GM23338 (cell line): ENCODE measurements at regions not wholly inside any gene's neighbourhood (a gene's known extent, or its start where the extent isn't known, plus 50 kb on each side); places are given as distances from the start of the nearest gene placed in this dataset.

Source experiments
- ATAC-seq: fragments of 200-7000 bp; cut with Tn5 transposase; 3 replicates; pipeline ENCODE4 v1.9.1; 2020
- DNase-seq: peaks from one replicate; pipeline ENCODE4 v3.0.0-alpha.2; 2015; ENCODE audit warnings: low spot score
- H2AFZ ChIP-seq: fragments of 200-600 bp; sonication (generic); 2 replicates; pipeline ENCODE4 v1.8.0; 2016; ENCODE audit warnings: antibody characterized with exemption, mild to moderate bottlenecking, moderate library complexity
- H3F3A ChIP-seq: fragments of 200-600 bp; sonication (generic); replicated peaks from 2 replicates; pipeline ENCODE4 v1.8.0; 2017; ENCODE audit warnings: antibody characterized with exemption, mixed run types, low read depth
- H3K27ac ChIP-seq: fragments of 200-600 bp; sonication (generic); 2 replicates; pipeline ENCODE4 v1.6.1; 2016; ENCODE audit warnings: low read depth
- H3K27me3 ChIP-seq: fragments of 200-600 bp; sonication (generic); 2 replicates; pipeline ENCODE4 v1.8.0; 2016; ENCODE audit warnings: mild to moderate bottlenecking, mixed run types, moderate library complexity; ENCODE audit not compliant: insufficient read depth
- H3K36me3 ChIP-seq: fragments of 200-600 bp; sonication (generic); 2 replicates; pipeline ENCODE4 v1.8.0; 2016; ENCODE audit warnings: mild to moderate bottlenecking; ENCODE audit not compliant: insufficient read depth
- H3K4me1 ChIP-seq: fragments of 200-600 bp; sonication (generic); 2 replicates; pipeline ENCODE4 v1.8.0; 2016; ENCODE audit warnings: mild to moderate bottlenecking, moderate library complexity; ENCODE audit not compliant: insufficient read depth
- H3K4me2 ChIP-seq: fragments of 200-600 bp; sonication (generic); 2 replicates; pipeline ENCODE4 v1.7.1; 2017; ENCODE audit warnings: mixed run types
- H3K4me3 ChIP-seq: fragments of 200-600 bp; sonication (generic); 2 replicates; pipeline ENCODE4 v1.6.1; 2016; ENCODE audit warnings: mixed run types
- H3K79me2 ChIP-seq: fragments of 200-600 bp; sonication (generic); replicated peaks from 2 replicates; pipeline ENCODE4 v1.8.0; 2017; ENCODE audit warnings: mild to moderate bottlenecking; ENCODE audit not compliant: insufficient read depth
- H3K9me2 ChIP-seq: fragments of 200-600 bp; sonication (generic); 2 replicates; pipeline ENCODE4 v1.8.0; 2017; ENCODE audit not compliant: insufficient read depth
- H4K20me1 ChIP-seq: fragments of 200-600 bp; sonication (generic); replicated peaks from 2 replicates; pipeline ENCODE4 v1.8.0; 2017; ENCODE audit warnings: mild to moderate bottlenecking; ENCODE audit not compliant: insufficient read depth
- H3K27ac Mint-ChIP-seq: 2 replicates; pipeline ENCODE4 v1.8.0; 2020; ENCODE audit warnings: inconsistent platforms, mild to moderate bottlenecking, moderate library complexity, mixed read lengths
- H3K27me3 Mint-ChIP-seq: 3 replicates; pipeline ENCODE4 v1.8.0; 2022; ENCODE audit warnings: low read depth, mild to moderate bottlenecking, moderate library complexity, mixed read lengths, inconsistent platforms; ENCODE audit not compliant: insufficient read depth, poor library complexity
- H3K36me3 Mint-ChIP-seq: 3 replicates; pipeline ENCODE4 v1.8.0; 2021; ENCODE audit warnings: low read depth, mild to moderate bottlenecking, inconsistent platforms, moderate library complexity, mixed read lengths
- H3K4me1 Mint-ChIP-seq: 3 replicates; pipeline ENCODE4 v1.8.0; 2020; ENCODE audit warnings: mild to moderate bottlenecking, inconsistent platforms, mixed read lengths
- H3K4me3 Mint-ChIP-seq: 3 replicates; pipeline ENCODE4 v1.8.0; 2021; ENCODE audit warnings: moderate library complexity, mild to moderate bottlenecking, inconsistent platforms, mixed read lengths
- H3K9me3 Mint-ChIP-seq: 3 replicates; pipeline ENCODE4 v1.8.0; 2020; ENCODE audit warnings: moderate library complexity, mild to moderate bottlenecking, inconsistent platforms, mixed read lengths
- CREB1 ChIP-seq: fragments of 250-450 bp; sonication (Bioruptor Pico); IDR thresholded peaks from 2 replicates; pipeline ENCODE4 v1.5.0; 2020; ENCODE audit warnings: low read depth, mild to moderate bottlenecking, moderate library complexity
- CTCF ChIP-seq, 2 experiments: fragments of 200-600 bp in 1 of 2; sonication (generic) in 1 of 2; conservative IDR thresholded peaks; 2 replicates each; pipeline versions ENCODE4 v1.5.1 to v1.6.1; 2016 to 2017; ENCODE audit warnings: antibody characterized with exemption in 2 of 2, low read depth in 2 of 2, mild to moderate bottlenecking in 2 of 2, moderate library complexity in 1 of 2
- ETS1 ChIP-seq: IDR thresholded peaks from 2 replicates; pipeline ENCODE4 v1.6.1; 2016; ENCODE audit warnings: antibody characterized with exemption
- EZH2 ChIP-seq: fragments of 200-600 bp; sonication (generic); IDR thresholded peaks from one replicate; pipeline ENCODE4 v1.8.0; 2017; ENCODE audit warnings: antibody characterized with exemption, mild to moderate bottlenecking, low read depth; ENCODE audit not compliant: unreplicated experiment
- EZH2phosphoT487 ChIP-seq: fragments of 200-600 bp; sonication (generic); IDR thresholded peaks from one replicate; pipeline ENCODE4 v1.8.1; 2018; ENCODE audit warnings: antibody characterized with exemption; ENCODE audit not compliant: unreplicated experiment
- JUNB ChIP-seq: IDR thresholded peaks from one replicate; pipeline ENCODE4 v1.6.1; 2016; ENCODE audit warnings: antibody characterized with exemption; ENCODE audit not compliant: unreplicated experiment
- NANOG ChIP-seq: IDR thresholded peaks from 2 replicates; pipeline ENCODE4 v1.6.1; 2016; ENCODE audit warnings: antibody characterized with exemption, borderline replicate concordance
- POLR2AphosphoS5 ChIP-seq: IDR thresholded peaks from 2 replicates; pipeline ENCODE4 v1.6.1; 2016; ENCODE audit warnings: antibody characterized with exemption, low read depth
- REST ChIP-seq: IDR thresholded peaks from one replicate; pipeline ENCODE4 v1.6.1; 2018; ENCODE audit warnings: antibody characterized with exemption; ENCODE audit not compliant: unreplicated experiment
- STAT1 ChIP-seq: IDR thresholded peaks from one replicate; pipeline ENCODE4 v1.6.1; 2016; ENCODE audit warnings: antibody characterized with exemption; ENCODE audit not compliant: unreplicated experiment
- ZNF114 ChIP-seq: fragments of 250-450 bp; sonication (Bioruptor Pico); IDR thresholded peaks from 2 replicates; pipeline ENCODE4 v1.5.0; 2020; ENCODE audit warnings: mild to moderate bottlenecking, moderate library complexity
- ZNF331 ChIP-seq: fragments of 250-450 bp; sonication (Bioruptor Pico); IDR thresholded peaks from 2 replicates; pipeline ENCODE4 v1.5.0; 2020; ENCODE audit warnings: low read depth, mild to moderate bottlenecking, moderate library complexity
- ZNF462 ChIP-seq: fragments of 250-450 bp; sonication (Bioruptor Pico); IDR thresholded peaks from 2 replicates; pipeline ENCODE4 v1.5.0; 2020; ENCODE audit warnings: mild to moderate bottlenecking, moderate library complexity

- Histone ChIP-seq H3K79me2 (no peaks in the 10 kb centered on the region), H4K20me1 (no peaks in the 10 kb centered on the region), H3K9me2 (no peaks in the 10 kb centered on the region), H3K27ac (no peak overlapping the region), H3K27me3 (no peaks in the 10 kb centered on the region), H3K4me2 (no peak overlapping the region), H3K4me1 (peaks cover 7% of the 10 kb centered on the region), H2AFZ (peak overlapping the region; percentile 10; the same call in 1 of the 2 replicates), H3K4me3 (no peak overlapping the region), H3F3A (no peaks in the 10 kb centered on the region; the same call in 1 of the 2 replicates), H3K36me3 (no peaks in the 10 kb centered on the region)
- H3K4me1 Mint-ChIP-seq: peaks cover 17% of the 10 kb centered on the region
- no peak overlapping the region for H3K27ac Mint-ChIP-seq
- no peak overlapping the region for H3K4me3 Mint-ChIP-seq
- ATAC-seq: no peak
- no peaks in the 10 kb centered on the region for H3K9me3 Mint-ChIP-seq
- TF ChIP-seq JUNB (no peak), EZH2phosphoT487 (no peak), POLR2AphosphoS5 (no peak), NANOG (no peak), ZNF331 (CRISPR knock-in tag) (no peak), REST (no peak), EZH2 (no peak), CREB1 (CRISPR knock-in tag) (no peak), ZNF114 (CRISPR knock-in tag) (no peak), ETS1 (no peak), ZNF462 (CRISPR knock-in tag) (no peak), STAT1 (no peak), CTCF (conservative IDR thresholded peaks at IDR 0.05; ENCODE audit: low read depth in 2 of 2) (no peak)
- no peaks in the 10 kb centered on the region for H3K36me3 Mint-ChIP-seq
- no peak for DNase-seq
- peaks cover 7% of the 10 kb centered on the region for H3K27me3 Mint-ChIP-seq
These were observed 85.6 kb upstream of the PPM1B start for GRCh38 chr2:44083054-44083453.
